CD4-positive, alpha-beta T cell (primary cell): ENCODE measurements at regions not wholly inside any gene's neighbourhood (a gene's known extent, or its start where the extent isn't known, plus 50 kb on each side); places are given as distances from the start of the nearest gene placed in this dataset.

Source experiments
- ATAC-seq: fragments of 200-7000 bp; cut with Tn5 transposase; one replicate; pipeline ENCODE4 v1.10.0; 2022; ENCODE audit warnings: mild to moderate bottlenecking; ENCODE audit not compliant: poor library complexity
- CTCF ChIA-PET: fragments of 350-600 bp; sonication (Branson Sonifier 250); formaldehyde crosslinking; loops from one replicate; lab custom pipeline; 2021; ENCODE audit warnings: antibody characterized with exemption, inconsistent platforms; lab: Charles Lee
- POLR2A ChIA-PET: fragments of 350-600 bp; sonication (Branson Sonifier 250); formaldehyde crosslinking; loops from one replicate; lab custom pipeline; 2021; ENCODE audit warnings: antibody characterized with exemption, inconsistent platforms; lab: Charles Lee
- DNase-seq, 14 experiments: peaks; one replicate each; pipeline ENCODE4 v3.0.0-alpha.2; 2013 to 2020; ENCODE audit warnings: mixed read lengths in 2 of 14
- H3K27ac ChIP-seq, 2 donors: one replicate each; pipeline versions ENCODE4 v1.5.1 to v1.7.0; 2013; ENCODE audit warnings: low read length in 2 of 2, low read depth in 1 of 2, mild to moderate bottlenecking in 1 of 2
- H3K27me3 ChIP-seq, 2 experiments: 1 replicate in 1 of 2; 2 replicates in 1 of 2; pipeline versions ENCODE4 v1.6.1 to v1.7.0; 2013; ENCODE audit warnings: low read length in 2 of 2, control low read depth in 1 of 2, mild to moderate bottlenecking in 1 of 2, moderate library complexity in 1 of 2; ENCODE audit not compliant: insufficient read depth in 2 of 2, control insufficient read depth in 1 of 2
- H3K36me3 ChIP-seq: one replicate; pipeline ENCODE4 v1.6.1; 2013; ENCODE audit warnings: low read length, control low read depth; ENCODE audit not compliant: insufficient read depth
- H3K4me1 ChIP-seq: one replicate; pipeline ENCODE4 v1.6.1; 2013; ENCODE audit warnings: low read length, control low read depth; ENCODE audit not compliant: insufficient read depth
- H3K4me3 ChIP-seq: one replicate; pipeline ENCODE4 v1.5.1; 2013; ENCODE audit warnings: mild to moderate bottlenecking, low read length, moderate library complexity
- H3K9me3 ChIP-seq, 2 experiments: 1 replicate in 1 of 2; 2 replicates in 1 of 2; pipeline versions ENCODE4 v1.6.1 to v1.7.0; 2013; ENCODE audit warnings: low read length in 2 of 2, mild to moderate bottlenecking in 2 of 2, control low read depth in 1 of 2, moderate library complexity in 1 of 2; ENCODE audit not compliant: control insufficient read depth in 1 of 2, insufficient read depth in 1 of 2
- H3K27ac Mint-ChIP-seq: one replicate; pipeline ENCODE4 v1.8.0; 2020; ENCODE audit warnings: mixed read lengths
- H3K27me3 Mint-ChIP-seq: one replicate; pipeline ENCODE4 v1.8.0; 2021; ENCODE audit warnings: mixed read lengths
- H3K36me3 Mint-ChIP-seq: one replicate; pipeline ENCODE4 v1.8.0; 2021; ENCODE audit warnings: low read depth, mixed read lengths
- H3K4me1 Mint-ChIP-seq: one replicate; pipeline ENCODE4 v1.8.0; 2021; ENCODE audit warnings: low read depth, mixed read lengths
- H3K4me3 Mint-ChIP-seq: one replicate; pipeline ENCODE4 v1.8.0; 2020; ENCODE audit warnings: mild to moderate bottlenecking, mixed read lengths
- H3K9me3 Mint-ChIP-seq: one replicate; pipeline ENCODE4 v1.8.0; 2020; ENCODE audit warnings: mixed read lengths
- intact Hi-C, 2 experiments: fragments of 100-400 bp; cut with DNase I in 1 of 2; cut with micrococcal nuclease in 1 of 2; formaldehyde crosslinking; loops; one replicate each; pipeline versions ENCODE4 v1.15.1 to v1.9.0; 2023 to 2025; cut with DNase I, micrococcal nuclease
- TF ChIP-seq, protein P1 (sequence below): fragments of 200-600 bp; IDR thresholded peaks from one replicate; pipeline ENCODE4 v1.8.0; 2022; ENCODE audit warnings: antibody characterized with exemption, mild to moderate bottlenecking

DNA sequence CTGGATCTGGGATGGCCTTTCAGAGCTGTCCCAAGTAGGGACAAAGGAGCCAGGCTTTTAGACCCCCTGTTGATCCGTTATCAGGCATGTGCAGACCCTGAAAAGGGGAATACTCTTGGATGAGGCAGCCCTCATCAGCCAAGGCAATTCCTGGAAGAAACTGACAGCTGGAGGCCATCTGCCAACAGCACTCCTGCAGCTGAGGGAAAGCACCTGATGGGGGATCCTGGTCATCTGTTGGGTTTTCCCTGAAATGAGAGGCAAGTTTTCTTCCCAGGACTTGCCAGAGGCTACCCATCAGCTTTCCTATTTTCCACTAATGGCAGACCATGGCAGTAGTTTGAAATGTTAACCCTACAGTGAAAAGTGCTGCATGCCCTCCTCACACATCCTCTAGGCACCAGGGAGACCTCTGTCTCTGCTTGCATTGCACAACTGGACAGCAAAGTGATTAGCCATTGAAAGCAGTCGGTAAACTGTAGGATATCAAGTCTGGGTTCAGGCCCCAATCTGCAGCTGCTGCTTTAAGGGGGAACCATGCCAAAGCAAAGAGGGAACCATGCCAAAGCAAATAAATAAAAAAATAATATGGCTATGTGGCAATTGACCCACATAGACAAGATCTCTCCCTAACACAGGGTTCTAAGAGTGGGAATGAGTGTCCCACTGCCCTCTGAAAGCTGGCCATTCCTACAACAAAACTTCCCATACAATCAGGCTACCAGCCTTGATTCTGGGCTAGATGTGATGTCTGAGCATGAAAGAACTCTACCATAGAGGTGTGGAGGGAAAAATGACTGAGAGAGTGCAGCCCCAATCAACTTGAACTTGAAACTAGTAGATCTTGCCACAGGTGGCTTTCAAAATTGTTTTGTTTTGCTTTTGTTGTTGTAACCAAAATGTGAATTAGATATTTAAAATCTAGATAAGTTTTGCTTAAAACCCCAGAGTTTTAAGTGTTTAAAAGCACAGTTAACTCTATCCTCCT is 232.0 kb upstream of the STT3B start:
- ATAC-seq (no peak), DNase-seq (no peak)
- no peaks in the 10 kb centered on the region for H3K4me1 Mint-ChIP-seq
- H3K4me3 Mint-ChIP-seq, result no peak overlapping the region
- no peaks in the 10 kb centered on the region for H3K27me3 Mint-ChIP-seq
- H3K27ac ChIP-seq, result no peak overlapping the region
- H3K9me3 Mint-ChIP-seq, result peaks cover 4% of the 10 kb centered on the region
- no peaks in the 10 kb centered on the region for H3K4me1 ChIP-seq
- ChIA-PET CTCF (no interaction called here), POLR2A (no interaction called here)
- H3K36me3 ChIP-seq, result no peaks in the 10 kb centered on the region
- no peak overlapping the region for H3K27ac Mint-ChIP-seq
- intact Hi-C loops, result no loop called here
- TF ChIP-seq, protein P1, sequence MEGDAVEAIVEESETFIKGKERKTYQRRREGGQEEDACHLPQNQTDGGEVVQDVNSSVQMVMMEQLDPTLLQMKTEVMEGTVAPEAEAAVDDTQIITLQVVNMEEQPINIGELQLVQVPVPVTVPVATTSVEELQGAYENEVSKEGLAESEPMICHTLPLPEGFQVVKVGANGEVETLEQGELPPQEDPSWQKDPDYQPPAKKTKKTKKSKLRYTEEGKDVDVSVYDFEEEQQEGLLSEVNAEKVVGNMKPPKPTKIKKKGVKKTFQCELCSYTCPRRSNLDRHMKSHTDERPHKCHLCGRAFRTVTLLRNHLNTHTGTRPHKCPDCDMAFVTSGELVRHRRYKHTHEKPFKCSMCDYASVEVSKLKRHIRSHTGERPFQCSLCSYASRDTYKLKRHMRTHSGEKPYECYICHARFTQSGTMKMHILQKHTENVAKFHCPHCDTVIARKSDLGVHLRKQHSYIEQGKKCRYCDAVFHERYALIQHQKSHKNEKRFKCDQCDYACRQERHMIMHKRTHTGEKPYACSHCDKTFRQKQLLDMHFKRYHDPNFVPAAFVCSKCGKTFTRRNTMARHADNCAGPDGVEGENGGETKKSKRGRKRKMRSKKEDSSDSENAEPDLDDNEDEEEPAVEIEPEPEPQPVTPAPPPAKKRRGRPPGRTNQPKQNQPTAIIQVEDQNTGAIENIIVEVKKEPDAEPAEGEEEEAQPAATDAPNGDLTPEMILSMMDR, result no peak
- no peaks in the 10 kb centered on the region for H3K9me3 ChIP-seq
- no peaks in the 10 kb centered on the region for H3K27me3 ChIP-seq
- no peak overlapping the region for H3K4me3 ChIP-seq
- H3K36me3 Mint-ChIP-seq, result no peaks in the 10 kb centered on the region

DNA sequence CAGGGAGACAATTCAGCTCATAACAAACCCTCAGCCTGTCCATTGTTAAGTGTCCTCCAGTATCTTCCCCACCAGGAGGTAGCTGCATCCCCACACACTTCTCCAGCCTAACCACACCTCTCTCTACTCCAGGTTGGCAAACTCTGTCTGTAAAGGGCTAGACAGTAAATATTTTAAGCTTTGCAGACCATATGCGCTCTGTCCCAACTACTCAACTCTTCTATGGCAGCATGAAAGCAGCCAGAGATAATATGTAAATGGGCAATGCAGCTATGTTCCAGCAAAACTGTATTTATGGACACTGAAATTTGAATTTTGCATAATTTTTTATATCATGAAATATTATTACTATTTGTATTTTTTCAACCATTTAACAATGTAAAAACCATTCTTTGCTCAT is 230.4 kb upstream of the STT3B start:
- H3K36me3 Mint-ChIP-seq, result no peaks in the 10 kb centered on the region
- Histone ChIP-seq H3K27me3 (no peaks in the 10 kb centered on the region), H3K4me3 (no peak overlapping the region), H3K4me1 (no peaks in the 10 kb centered on the region), H3K27ac (no peak overlapping the region), H3K36me3 (no peaks in the 10 kb centered on the region), H3K9me3 (no peaks in the 10 kb centered on the region)
- no peak overlapping the region for H3K4me3 Mint-ChIP-seq
- ChIA-PET POLR2A (interaction anchor here (1.5 kb wide), 1 partner anchor 230 kb away, joined by 4 read pairs; the partner anchor contains the start of gene STT3B), CTCF (no interaction called here)
- no peak for DNase-seq
- TF ChIP-seq, protein P1, result no peak
- no peaks in the 10 kb centered on the region for H3K4me1 Mint-ChIP-seq
- intact Hi-C loops, result no loop called here
- peaks cover 4% of the 10 kb centered on the region for H3K9me3 Mint-ChIP-seq
- no peaks in the 10 kb centered on the region for H3K27me3 Mint-ChIP-seq
- ATAC-seq, result no peak
- H3K27ac Mint-ChIP-seq, result no peak overlapping the region

DNA sequence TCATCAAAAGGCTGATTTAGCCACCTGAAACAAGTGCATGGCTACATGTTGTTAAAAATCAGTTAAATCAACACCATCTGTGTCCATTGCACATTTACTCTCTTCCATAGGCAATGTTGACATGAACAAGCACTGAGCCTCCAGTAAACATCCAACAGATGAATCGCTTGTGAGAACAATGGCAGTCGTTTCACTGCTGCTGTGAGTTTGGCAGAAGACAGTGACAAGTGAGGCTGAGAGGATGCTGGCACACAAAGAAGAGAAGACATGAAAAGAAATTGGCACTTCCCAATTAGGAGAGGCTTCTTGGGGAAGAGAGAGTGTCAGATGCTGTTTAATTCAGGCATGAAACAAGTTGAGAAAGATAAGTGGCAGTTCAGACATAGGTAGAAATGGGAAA is 227.4 kb upstream of the STT3B start:
- Histone ChIP-seq H3K4me1 (peaks cover 3% of the 10 kb centered on the region), H3K27me3 (no peaks in the 10 kb centered on the region), H3K36me3 (no peaks in the 10 kb centered on the region), H3K4me3 (no peak overlapping the region), H3K27ac (no peak overlapping the region), H3K9me3 (no peaks in the 10 kb centered on the region)
- no peak overlapping the region for H3K27ac Mint-ChIP-seq
- TF ChIP-seq, protein P1, result no peak
- no peak for ATAC-seq
- ChIA-PET POLR2A (no interaction called here), CTCF (no interaction called here)
- no peak overlapping the region for H3K4me3 Mint-ChIP-seq
- no peak for DNase-seq
- H3K4me1 Mint-ChIP-seq, result peaks cover 14% of the 10 kb centered on the region
- H3K9me3 Mint-ChIP-seq, result peaks cover 2% of the 10 kb centered on the region
- no peaks in the 10 kb centered on the region for H3K27me3 Mint-ChIP-seq
- intact Hi-C loops, result no loop called here
- H3K36me3 Mint-ChIP-seq, result no peaks in the 10 kb centered on the region
